ENCODE measurements at regions not wholly inside any gene's neighbourhood (a gene's known extent, or its start where the extent isn't known, plus 50 kb on each side); places are given as distances from the start of the nearest gene placed in this dataset.

GRCh38 chr1:80988926-80989325 is 811.8 kb upstream of the ADGRL2 start:
- no peak for ATAC-seq

GRCh38 chr1:80987824-80988223 is 812.9 kb upstream of the ADGRL2 start:
- ATAC-seq (no peak), DNase-seq (no peak)
- intact Hi-C loops (cut with DNase I): no loop called here
- no peaks in the 10 kb centered on the region for H3K9me3 ChIP-seq
- H3K4me1 ChIP-seq: no peaks in the 10 kb centered on the region
- no peak overlapping the region for H3K27ac ChIP-seq
- H3K4me3 ChIP-seq: no peak overlapping the region
- no peaks in the 10 kb centered on the region for H3K36me3 ChIP-seq
- TF ChIP-seq CTCF (IDR thresholded peaks at IDR 0.05): no peak
- no peaks in the 10 kb centered on the region for H3K27me3 ChIP-seq

More at GRCh38 chr1:80988926-80989325, 811.8 kb upstream of the ADGRL2 start:
- no peaks in the 10 kb centered on the region for H3K4me1 ChIP-seq
- H3K27ac ChIP-seq: no peak overlapping the region
- H3K27me3 ChIP-seq: no peaks in the 10 kb centered on the region
- no peaks in the 10 kb centered on the region for H3K36me3 ChIP-seq
- TF ChIP-seq CTCF (IDR thresholded peaks at IDR 0.05): no peak
- no peak overlapping the region for H3K4me3 ChIP-seq
- intact Hi-C loops (cut with DNase I): no loop called here
- DNase-seq: no peak
- H3K9me3 ChIP-seq: no peaks in the 10 kb centered on the region

- Histone ChIP-seq H3K4me1 (no peaks in the 10 kb centered on the region), H3K4me3 (no peak overlapping the region), H3K36me3 (no peaks in the 10 kb centered on the region), H3K27ac (no peak overlapping the region), H3K9me3 (no peaks in the 10 kb centered on the region), H3K27me3 (no peaks in the 10 kb centered on the region)
- intact Hi-C loops (cut with DNase I): no loop called here
- no peak for TF ChIP-seq CTCF (IDR thresholded peaks at IDR 0.05)
- ATAC-seq: no peak
- no peak for DNase-seq
These were observed 813.6 kb upstream of the ADGRL2 start for GRCh38 chr1:80987106-80987505.

- Histone ChIP-seq H3K4me3 (no peak overlapping the region), H3K27me3 (no peaks in the 10 kb centered on the region), H3K36me3 (no peaks in the 10 kb centered on the region), H3K27ac (no peak overlapping the region), H3K9me3 (no peaks in the 10 kb centered on the region), H3K4me1 (no peaks in the 10 kb centered on the region)
- intact Hi-C loops (cut with DNase I): no loop called here
- ATAC-seq: no peak
- DNase-seq: no peak
- TF ChIP-seq CTCF (IDR thresholded peaks at IDR 0.05): no peak
These were observed 817.9 kb upstream of the ADGRL2 start for GRCh38 chr1:80982831-80983230.

GRCh38 chr1:80973101-80973500 is 827.6 kb upstream of the ADGRL2 start:
- Histone ChIP-seq H3K4me3 (no peak overlapping the region), H3K27me3 (no peaks in the 10 kb centered on the region), H3K4me1 (no peaks in the 10 kb centered on the region), H3K27ac (no peak overlapping the region), H3K36me3 (no peaks in the 10 kb centered on the region), H3K9me3 (no peaks in the 10 kb centered on the region)
- intact Hi-C loops (cut with DNase I): no loop called here
- ATAC-seq (no peak), DNase-seq (no peak)
- no peak for TF ChIP-seq CTCF (IDR thresholded peaks at IDR 0.05)

GRCh38 chr1:80966266-80966665 is 834.5 kb upstream of the ADGRL2 start:
- Histone ChIP-seq H3K27ac (no peak overlapping the region), H3K9me3 (no peaks in the 10 kb centered on the region), H3K36me3 (no peaks in the 10 kb centered on the region), H3K27me3 (no peaks in the 10 kb centered on the region), H3K4me1 (no peaks in the 10 kb centered on the region), H3K4me3 (no peak overlapping the region)
- ATAC-seq (no peak), DNase-seq (no peak)
- intact Hi-C loops (cut with DNase I): no loop called here
- no peak for TF ChIP-seq CTCF (IDR thresholded peaks at IDR 0.05)
